Ishikawa (cell line): ENCODE measurements at regions not wholly inside any gene's neighbourhood (a gene's known extent, or its start where the extent isn't known, plus 50 kb on each side); places are given as distances from the start of the nearest gene placed in this dataset.

Experiments
- CEBPB ChIP-seq: IDR thresholded peaks from 2 replicates; pipeline ENCODE4 v1.6.1; 2012
- TCF12 ChIP-seq: IDR thresholded peaks from 2 replicates; pipeline ENCODE4 v1.6.1; 2012; ENCODE audit warnings: low read depth
- TF ChIP-seq, protein P1 (sequence below): IDR thresholded peaks from 2 replicates; pipeline ENCODE4 v1.6.1; 2012; ENCODE audit warnings: low read depth, mild to moderate bottlenecking

DNA sequence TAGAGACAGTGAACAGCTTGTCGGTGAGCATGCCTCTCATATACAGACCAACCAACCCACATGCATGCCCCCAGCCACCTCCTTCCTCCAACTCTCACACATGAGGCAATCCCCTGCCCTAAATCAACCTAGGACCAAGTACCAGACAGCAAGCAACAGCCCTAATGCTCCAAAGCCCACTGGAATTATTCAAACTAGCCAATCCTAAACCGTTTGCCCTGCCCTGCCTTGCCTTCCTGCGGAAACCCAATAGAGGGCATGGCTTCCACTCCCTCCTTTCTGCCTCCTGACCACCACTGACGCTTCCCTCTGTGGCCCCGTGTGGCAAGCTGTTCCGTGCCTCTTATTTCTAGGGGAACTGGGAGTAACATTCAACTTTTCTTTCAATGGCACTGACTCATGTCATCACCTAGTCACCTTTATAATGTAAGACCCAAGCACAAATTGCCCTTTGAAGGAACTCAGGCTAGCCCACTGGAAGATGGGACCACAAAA lies 129.3 kb upstream of the GJB5 start:
- TF ChIP-seq CEBPB (no peak), TCF12 (no peak)
- TF ChIP-seq, protein P1, sequence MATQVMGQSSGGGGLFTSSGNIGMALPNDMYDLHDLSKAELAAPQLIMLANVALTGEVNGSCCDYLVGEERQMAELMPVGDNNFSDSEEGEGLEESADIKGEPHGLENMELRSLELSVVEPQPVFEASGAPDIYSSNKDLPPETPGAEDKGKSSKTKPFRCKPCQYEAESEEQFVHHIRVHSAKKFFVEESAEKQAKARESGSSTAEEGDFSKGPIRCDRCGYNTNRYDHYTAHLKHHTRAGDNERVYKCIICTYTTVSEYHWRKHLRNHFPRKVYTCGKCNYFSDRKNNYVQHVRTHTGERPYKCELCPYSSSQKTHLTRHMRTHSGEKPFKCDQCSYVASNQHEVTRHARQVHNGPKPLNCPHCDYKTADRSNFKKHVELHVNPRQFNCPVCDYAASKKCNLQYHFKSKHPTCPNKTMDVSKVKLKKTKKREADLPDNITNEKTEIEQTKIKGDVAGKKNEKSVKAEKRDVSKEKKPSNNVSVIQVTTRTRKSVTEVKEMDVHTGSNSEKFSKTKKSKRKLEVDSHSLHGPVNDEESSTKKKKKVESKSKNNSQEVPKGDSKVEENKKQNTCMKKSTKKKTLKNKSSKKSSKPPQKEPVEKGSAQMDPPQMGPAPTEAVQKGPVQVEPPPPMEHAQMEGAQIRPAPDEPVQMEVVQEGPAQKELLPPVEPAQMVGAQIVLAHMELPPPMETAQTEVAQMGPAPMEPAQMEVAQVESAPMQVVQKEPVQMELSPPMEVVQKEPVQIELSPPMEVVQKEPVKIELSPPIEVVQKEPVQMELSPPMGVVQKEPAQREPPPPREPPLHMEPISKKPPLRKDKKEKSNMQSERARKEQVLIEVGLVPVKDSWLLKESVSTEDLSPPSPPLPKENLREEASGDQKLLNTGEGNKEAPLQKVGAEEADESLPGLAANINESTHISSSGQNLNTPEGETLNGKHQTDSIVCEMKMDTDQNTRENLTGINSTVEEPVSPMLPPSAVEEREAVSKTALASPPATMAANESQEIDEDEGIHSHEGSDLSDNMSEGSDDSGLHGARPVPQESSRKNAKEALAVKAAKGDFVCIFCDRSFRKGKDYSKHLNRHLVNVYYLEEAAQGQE, result no peak
